HAP-1 (cell line): ENCODE measurements at regions not wholly inside any gene's neighbourhood (a gene's known extent, or its start where the extent isn't known, plus 50 kb on each side); places are given as distances from the start of the nearest gene placed in this dataset.

ENCODE experiments used
- DNase-seq, 2 experiments: peaks; one replicate each; pipeline ENCODE4 v3.0.0-alpha.2; 2016 to 2020; ENCODE audit warnings: low spot score in 2 of 2
- H3K27me3 ChIP-seq: fragments of 250-450 bp; sonication (Bioruptor Pico); 2 replicates; pipeline ENCODE4 v1.5.1; 2020; ENCODE audit warnings: low read depth, mild to moderate bottlenecking, moderate library complexity
- H3K36me3 ChIP-seq: fragments of 250-450 bp; sonication (Bioruptor Pico); replicated peaks from 2 replicates; pipeline ENCODE4 v1.5.1; 2020; ENCODE audit warnings: mild to moderate bottlenecking
- H3K4me1 ChIP-seq: fragments of 250-450 bp; sonication (Bioruptor Pico); 2 replicates; pipeline ENCODE4 v1.5.1; 2020; ENCODE audit warnings: mild to moderate bottlenecking
- H3K4me3 ChIP-seq: fragments of 250-450 bp; sonication (Bioruptor Pico); 2 replicates; pipeline ENCODE4 v1.5.1; 2020; ENCODE audit warnings: mild to moderate bottlenecking, moderate library complexity
- H3K9me3 ChIP-seq: fragments of 250-450 bp; sonication (Bioruptor Pico); 2 replicates; pipeline ENCODE4 v1.5.1; 2020; ENCODE audit warnings: mild to moderate bottlenecking, moderate library complexity
- in situ Hi-C: fragments of 300-500 bp; cut with MboI; formaldehyde crosslinking; loops from 3 replicates; pipeline ENCODE4 v1.14.3; 2020; ENCODE audit warnings: low sequenced_read_pairs, inconsistent platforms, mixed read lengths

GRCh38 chr1:199786695-199787094 lies 240.8 kb upstream of the NR5A2 start:
- no peak for DNase-seq
- Histone ChIP-seq H3K4me3 (no peak overlapping the region), H3K27me3 (no peaks in the 10 kb centered on the region), H3K4me1 (peaks cover 38% of the 10 kb centered on the region), H3K36me3 (no peaks in the 10 kb centered on the region), H3K9me3 (no peaks in the 10 kb centered on the region)
- in situ Hi-C loops = no loop called here

GRCh38 chr1:199789141-199789540 lies 238.4 kb upstream of the NR5A2 start:
- H3K4me3 ChIP-seq = no peak overlapping the region
- no peaks in the 10 kb centered on the region for H3K9me3 ChIP-seq
- no peaks in the 10 kb centered on the region for H3K36me3 ChIP-seq
- in situ Hi-C loops = no loop called here
- no peaks in the 10 kb centered on the region for H3K27me3 ChIP-seq
- DNase-seq = peak in 1 of 2 experiments; percentile 90
- peaks cover 45% of the 10 kb centered on the region for H3K4me1 ChIP-seq

GRCh38 chr1:199791495-199791894 lies 236.0 kb upstream of the NR5A2 start:
- Histone ChIP-seq H3K27me3 (no peaks in the 10 kb centered on the region), H3K4me1 (peaks cover 45% of the 10 kb centered on the region), H3K36me3 (no peaks in the 10 kb centered on the region), H3K9me3 (no peaks in the 10 kb centered on the region), H3K4me3 (no peak overlapping the region)
- in situ Hi-C loops = loop anchor here (10.0 kb wide), 1 partner anchor 243 kb away; no protein-coding TSS in a partner anchor
- DNase-seq = peak in 1 of 2 experiments; percentile 23

GRCh38 chr1:199792874-199793273 lies 234.6 kb upstream of the NR5A2 start:
- in situ Hi-C loops = loop anchor here (10.0 kb wide), 1 partner anchor 242 kb away; no protein-coding TSS in a partner anchor
- Histone ChIP-seq H3K4me1 (peaks cover 43% of the 10 kb centered on the region), H3K36me3 (no peaks in the 10 kb centered on the region), H3K27me3 (no peaks in the 10 kb centered on the region), H3K9me3 (no peaks in the 10 kb centered on the region), H3K4me3 (no peak overlapping the region)
- no peak for DNase-seq

GRCh38 chr1:199794105-199794863 lies 233.2 kb upstream of the NR5A2 start:
- H3K27me3 ChIP-seq = no peaks in the 10 kb centered on the region
- no peak overlapping the region for H3K4me3 ChIP-seq
- H3K36me3 ChIP-seq = no peaks in the 10 kb centered on the region
- in situ Hi-C loops = loop anchor here (10.0 kb wide), 1 partner anchor 241 kb away; no protein-coding TSS in a partner anchor
- H3K4me1 ChIP-seq = peaks cover 31% of the 10 kb centered on the region
- no peak for DNase-seq
- no peaks in the 10 kb centered on the region for H3K9me3 ChIP-seq

- no peak for DNase-seq
- Histone ChIP-seq H3K9me3 (no peaks in the 10 kb centered on the region), H3K4me1 (peaks cover 13% of the 10 kb centered on the region), H3K4me3 (no peak overlapping the region), H3K36me3 (no peaks in the 10 kb centered on the region), H3K27me3 (no peaks in the 10 kb centered on the region)
- in situ Hi-C loops = loop anchor here (10.0 kb wide), 1 partner anchor 236 kb away; no protein-coding TSS in a partner anchor
These were observed 228.4 kb upstream of the NR5A2 start for GRCh38 chr1:199799116-199799515.

- peaks cover 26% of the 10 kb centered on the region for H3K4me1 ChIP-seq
- no peaks in the 10 kb centered on the region for H3K9me3 ChIP-seq
- H3K4me3 ChIP-seq = no peak overlapping the region
- in situ Hi-C loops = no loop called here
- H3K27me3 ChIP-seq = no peaks in the 10 kb centered on the region
- no peaks in the 10 kb centered on the region for H3K36me3 ChIP-seq
- peak in 1 of 2 experiments; percentile 45 for DNase-seq
These were observed 223.0 kb upstream of the NR5A2 start for GRCh38 chr1:199804526-199804925.

- in situ Hi-C loops = no loop called here
- H3K4me3 ChIP-seq = no peak overlapping the region
- no peaks in the 10 kb centered on the region for H3K27me3 ChIP-seq
- no peaks in the 10 kb centered on the region for H3K9me3 ChIP-seq
- DNase-seq = no peak
- peaks cover 19% of the 10 kb centered on the region for H3K4me1 ChIP-seq
- H3K36me3 ChIP-seq = no peaks in the 10 kb centered on the region
These were observed 219.2 kb upstream of the NR5A2 start for GRCh38 chr1:199808110-199808870.

- H3K4me3 ChIP-seq = no peak overlapping the region
- in situ Hi-C loops = no loop called here
- DNase-seq = no peak
- no peaks in the 10 kb centered on the region for H3K27me3 ChIP-seq
- no peaks in the 10 kb centered on the region for H3K36me3 ChIP-seq
- H3K4me1 ChIP-seq = peaks cover 11% of the 10 kb centered on the region
- no peaks in the 10 kb centered on the region for H3K9me3 ChIP-seq
These were observed 218.2 kb upstream of the NR5A2 start for GRCh38 chr1:199809311-199809710.

GRCh38 chr1:199811163-199811562 lies 216.3 kb upstream of the NR5A2 start:
- Histone ChIP-seq H3K36me3 (no peaks in the 10 kb centered on the region), H3K4me1 (no peaks in the 10 kb centered on the region), H3K4me3 (no peak overlapping the region), H3K27me3 (no peaks in the 10 kb centered on the region), H3K9me3 (no peaks in the 10 kb centered on the region)
- in situ Hi-C loops = no loop called here
- no peak for DNase-seq

- no peaks in the 10 kb centered on the region for H3K27me3 ChIP-seq
- no peak for DNase-seq
- in situ Hi-C loops = no loop called here
These were observed 214.3 kb upstream of the NR5A2 start for GRCh38 chr1:199813198-199813597.

GRCh38 chr1:199815947-199816346 lies 211.6 kb upstream of the NR5A2 start:
- H3K4me3 ChIP-seq = no peak overlapping the region
- no peaks in the 10 kb centered on the region for H3K27me3 ChIP-seq
- no peaks in the 10 kb centered on the region for H3K9me3 ChIP-seq
- in situ Hi-C loops = no loop called here
- peaks cover 10% of the 10 kb centered on the region for H3K4me1 ChIP-seq
- H3K36me3 ChIP-seq = no peaks in the 10 kb centered on the region
- DNase-seq = no peak

More at GRCh38 chr1:199813198-199813597, 214.3 kb upstream of the NR5A2 start:
- Histone ChIP-seq H3K9me3 (no peaks in the 10 kb centered on the region), H3K4me1 (peaks cover 2% of the 10 kb centered on the region), H3K36me3 (no peaks in the 10 kb centered on the region), H3K4me3 (no peak overlapping the region)

- no peaks in the 10 kb centered on the region for H3K9me3 ChIP-seq
- in situ Hi-C loops = no loop called here
- no peaks in the 10 kb centered on the region for H3K36me3 ChIP-seq
- H3K4me3 ChIP-seq = no peak overlapping the region
- no peaks in the 10 kb centered on the region for H3K27me3 ChIP-seq
- peaks cover 10% of the 10 kb centered on the region for H3K4me1 ChIP-seq
- DNase-seq = no peak
These were observed 210.2 kb upstream of the NR5A2 start for GRCh38 chr1:199817266-199817665.
